Spinal cord (tissue), 9 donors: ENCODE measurements at regions not wholly inside any gene's neighbourhood (a gene's known extent, or its start where the extent isn't known, plus 50 kb on each side); places are given as distances from the start of the nearest gene placed in this dataset.
A peak's percentile ranks its signal among the peaks of the same experiment; 100 is the strongest.

Experiments used
- DNase-seq, 6 donors: peaks; one replicate each; pipeline versions ENCODE4 v3.0.0 to v3.0.0-alpha.2; 2013 to 2015; ENCODE audit warnings: low spot score in 6 of 6, low read depth in 4 of 6
- H3K27ac ChIP-seq: one replicate; pipeline ENCODE4 v1.5.1; 2013; ENCODE audit warnings: low read depth, low read length, control low read depth
- H3K27me3 ChIP-seq: one replicate; pipeline ENCODE4 v1.6.1; 2013; ENCODE audit warnings: low read length; ENCODE audit not compliant: control insufficient read depth, insufficient read depth
- H3K36me3 ChIP-seq: one replicate; pipeline ENCODE4 v1.6.1; 2013; ENCODE audit warnings: low read length; ENCODE audit not compliant: control insufficient read depth, insufficient read depth
- H3K4me1 ChIP-seq: one replicate; pipeline ENCODE4 v1.6.1; 2013; ENCODE audit warnings: low read length; ENCODE audit not compliant: control insufficient read depth, insufficient read depth
- H3K4me3 ChIP-seq: one replicate; pipeline ENCODE4 v1.5.1; 2013; ENCODE audit warnings: low read depth, low read length, control low read depth
- H3K9me3 ChIP-seq: one replicate; pipeline ENCODE4 v1.6.1; 2013; ENCODE audit warnings: low read length; ENCODE audit not compliant: control insufficient read depth, insufficient read depth
- WGBS: methylation state at CpG from one replicate; pipeline ENCODE4 v1.1.5; 2013; ENCODE audit warnings: missing lambda C conversion rate; ENCODE audit not compliant: insufficient coverage; 5-methylcytosine and 5-hydroxymethylcytosine counted together
- donor health status: healthy.

- no peaks in the 10 kb centered on the region for H3K9me3 ChIP-seq
- H3K27me3 ChIP-seq, result no peaks in the 10 kb centered on the region
- H3K36me3 ChIP-seq, result no peaks in the 10 kb centered on the region
- WGBS, result 96% methylated on average over 2 of the region's 3 CpGs
- no peak overlapping the region for H3K4me3 ChIP-seq
- H3K4me1 ChIP-seq, result no peaks in the 10 kb centered on the region
- H3K27ac ChIP-seq, result no peak overlapping the region
- no peak for DNase-seq
Observed at GRCh38 chr12:92551210-92551609, 151.6 kb upstream of the PLEKHG7 start.

GRCh38 chr12:92550661-92551060 lies 152.1 kb upstream of the PLEKHG7 start:
- no peak overlapping the region for H3K27ac ChIP-seq
- no peaks in the 10 kb centered on the region for H3K4me1 ChIP-seq
- no peak overlapping the region for H3K4me3 ChIP-seq
- H3K9me3 ChIP-seq, result no peaks in the 10 kb centered on the region
- H3K27me3 ChIP-seq, result no peaks in the 10 kb centered on the region
- H3K36me3 ChIP-seq, result no peaks in the 10 kb centered on the region
- no peak for DNase-seq

DNA sequence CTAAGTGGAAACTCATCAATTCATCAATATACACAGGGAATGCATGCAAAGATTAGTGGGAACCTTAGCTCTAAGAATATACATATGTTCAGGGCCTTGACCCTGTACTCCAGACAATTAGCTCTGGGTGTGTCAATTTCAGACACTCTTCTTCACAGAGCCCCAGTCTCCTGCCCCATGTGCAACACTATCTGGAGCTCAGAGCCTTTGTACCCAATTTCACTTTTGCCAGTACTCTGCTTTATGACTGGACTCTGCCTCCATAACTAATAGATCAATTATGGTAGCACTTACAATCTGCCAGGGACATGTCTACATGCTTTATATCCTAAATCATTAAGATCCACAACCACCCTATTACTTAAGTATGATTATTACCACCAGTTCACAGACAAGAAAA lies 152.5 kb upstream of the PLEKHG7 start:
- H3K27me3 ChIP-seq, result no peaks in the 10 kb centered on the region
- no peaks in the 10 kb centered on the region for H3K4me1 ChIP-seq
- no peak for DNase-seq
- H3K27ac ChIP-seq, result no peak overlapping the region
- H3K4me3 ChIP-seq, result no peak overlapping the region
- H3K9me3 ChIP-seq, result no peaks in the 10 kb centered on the region
- no peaks in the 10 kb centered on the region for H3K36me3 ChIP-seq

- H3K9me3 ChIP-seq, result no peaks in the 10 kb centered on the region
- H3K4me3 ChIP-seq, result no peak overlapping the region
- H3K27ac ChIP-seq, result no peak overlapping the region
- H3K36me3 ChIP-seq, result no peaks in the 10 kb centered on the region
- DNase-seq, result no peak
- H3K27me3 ChIP-seq, result no peaks in the 10 kb centered on the region
- H3K4me1 ChIP-seq, result no peaks in the 10 kb centered on the region
Observed at GRCh38 chr12:92549516-92549915, 153.3 kb upstream of the PLEKHG7 start.

GRCh38 chr12:92547906-92548305 lies 154.9 kb upstream of the PLEKHG7 start:
- H3K27me3 ChIP-seq, result no peaks in the 10 kb centered on the region
- no peak overlapping the region for H3K27ac ChIP-seq
- H3K4me3 ChIP-seq, result no peak overlapping the region
- DNase-seq, result peak in 1 of 6 donors; percentile 56
- WGBS, result no CpG with 5 or more reads among the region's 2 CpGs
- H3K4me1 ChIP-seq, result no peaks in the 10 kb centered on the region
- H3K9me3 ChIP-seq, result no peaks in the 10 kb centered on the region
- H3K36me3 ChIP-seq, result no peaks in the 10 kb centered on the region

DNA sequence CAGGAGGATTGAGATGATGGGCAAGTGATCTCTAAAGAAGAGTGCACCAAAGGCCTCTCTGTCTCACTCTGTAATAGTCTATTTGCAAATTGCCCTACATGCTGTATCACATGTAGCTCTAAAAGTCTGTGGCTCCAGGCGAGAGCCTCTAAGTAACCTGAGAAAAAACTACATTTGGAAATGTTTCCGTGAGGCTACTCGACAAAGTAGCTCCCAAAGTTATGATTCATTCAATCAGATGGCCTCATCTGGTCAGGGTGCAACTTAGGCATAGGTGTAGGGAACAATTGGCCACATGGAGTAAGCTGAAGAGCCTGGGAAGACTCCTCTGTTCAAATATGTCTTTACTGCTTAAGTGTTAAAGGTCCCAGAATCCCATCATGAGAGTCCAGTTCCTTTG lies 155.4 kb upstream of the PLEKHG7 start:
- Histone ChIP-seq H3K4me1 (no peaks in the 10 kb centered on the region), H3K36me3 (no peaks in the 10 kb centered on the region), H3K4me3 (no peak overlapping the region), H3K27ac (no peak overlapping the region), H3K9me3 (no peaks in the 10 kb centered on the region), H3K27me3 (no peaks in the 10 kb centered on the region)
- no peak for DNase-seq
- 100% methylated on average over 1 of the region's 3 CpGs for WGBS

DNA sequence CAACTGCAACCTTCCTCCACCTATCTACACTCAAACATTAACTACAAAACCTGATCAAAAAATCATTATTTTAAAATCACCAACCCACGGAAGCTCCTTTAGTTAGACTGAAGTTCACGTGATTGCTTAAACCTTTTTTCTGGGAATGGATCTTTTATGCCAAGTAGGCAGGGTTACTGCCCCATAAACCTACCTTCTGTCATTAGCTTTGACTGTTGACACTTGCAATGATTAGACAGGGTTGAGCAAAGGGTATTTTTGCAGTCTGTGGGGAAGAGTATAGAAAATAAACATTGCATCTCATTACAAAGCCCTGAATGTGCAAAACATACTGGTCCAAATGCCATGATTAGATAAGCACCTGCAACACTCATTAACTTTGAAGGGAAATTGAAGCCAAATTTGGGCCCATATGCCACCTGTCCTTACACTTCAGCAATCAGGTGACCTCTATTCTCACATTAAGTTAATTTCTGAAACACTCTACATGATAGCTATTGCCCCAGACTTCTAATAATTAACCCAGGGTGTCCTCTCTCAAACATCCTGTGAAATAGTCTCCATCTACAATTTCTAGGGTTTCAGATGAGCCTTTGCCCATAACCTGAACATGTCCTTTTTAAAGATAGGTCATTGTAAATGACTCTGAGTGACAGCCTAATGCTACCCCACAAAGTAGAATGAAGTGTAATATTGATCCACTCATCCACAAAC lies 156.0 kb upstream of the PLEKHG7 start:
- H3K9me3 ChIP-seq, result no peaks in the 10 kb centered on the region
- no peak for DNase-seq
- WGBS, result 80% methylated on average over 1 of the region's 2 CpGs
- H3K4me1 ChIP-seq, result no peaks in the 10 kb centered on the region
- no peak overlapping the region for H3K4me3 ChIP-seq
- H3K27me3 ChIP-seq, result no peaks in the 10 kb centered on the region
- H3K36me3 ChIP-seq, result no peaks in the 10 kb centered on the region
- no peak overlapping the region for H3K27ac ChIP-seq

DNA sequence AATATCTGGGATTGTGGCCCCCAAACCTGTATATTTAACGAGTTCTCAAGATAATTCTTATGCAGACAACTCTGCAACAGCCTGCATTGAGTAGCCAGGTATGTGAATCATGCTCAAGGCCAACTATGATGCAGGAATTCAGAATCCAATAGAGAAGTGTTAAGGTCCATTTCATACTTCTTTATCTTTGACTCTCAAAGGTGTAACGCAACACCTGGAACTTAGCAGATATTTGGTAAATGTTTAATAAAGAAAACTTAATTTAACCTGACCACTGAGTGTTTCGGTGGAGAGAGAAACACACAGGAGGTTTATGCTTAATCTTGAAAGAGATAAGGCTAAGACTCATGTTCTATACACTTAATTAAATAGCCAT lies 156.5 kb upstream of the PLEKHG7 start:
- DNase-seq, result no peak
- WGBS, result no CpG with 5 or more reads among the region's 3 CpGs

GRCh38 chr12:92544322-92544721 lies 158.5 kb upstream of the PLEKHG7 start:
- DNase-seq, result no peak
- WGBS, result 87% methylated on average over 2 of the region's 6 CpGs
- no peak overlapping the region for H3K4me3 ChIP-seq

More for the DNA sequence above, 156.5 kb upstream of the PLEKHG7 start:
- Histone ChIP-seq H3K27me3 (no peaks in the 10 kb centered on the region), H3K27ac (no peak overlapping the region), H3K4me3 (no peak overlapping the region), H3K9me3 (no peaks in the 10 kb centered on the region), H3K36me3 (no peaks in the 10 kb centered on the region), H3K4me1 (no peaks in the 10 kb centered on the region)

DNA sequence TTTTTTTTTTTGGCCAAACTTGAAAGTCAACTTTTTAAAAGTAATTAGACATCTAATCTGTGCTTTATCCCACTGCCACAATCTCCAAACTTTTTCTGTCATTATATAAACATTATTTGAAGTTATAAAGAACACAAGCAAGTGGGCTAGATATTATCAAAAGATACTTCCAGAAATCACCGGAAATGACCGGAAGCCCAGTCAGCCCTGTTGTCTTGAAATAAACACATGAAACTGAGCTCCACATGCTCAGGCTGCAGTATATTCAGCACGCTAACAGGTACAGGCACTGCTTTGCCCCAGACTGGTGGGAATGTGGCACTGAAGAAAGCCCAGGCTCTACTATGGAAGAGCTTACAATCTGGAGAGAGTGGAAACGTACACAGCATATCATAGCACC lies 158.9 kb upstream of the PLEKHG7 start:
- H3K36me3 ChIP-seq, result no peaks in the 10 kb centered on the region
- H3K27me3 ChIP-seq, result no peaks in the 10 kb centered on the region
- H3K4me3 ChIP-seq, result no peak overlapping the region
- no peaks in the 10 kb centered on the region for H3K9me3 ChIP-seq
- WGBS, result 100% methylated on average over 2 of the region's 4 CpGs
- DNase-seq, result no peak
- peaks cover 5% of the 10 kb centered on the region for H3K4me1 ChIP-seq
- no peak overlapping the region for H3K27ac ChIP-seq

More at GRCh38 chr12:92544322-92544721, 158.5 kb upstream of the PLEKHG7 start:
- Histone ChIP-seq H3K9me3 (no peaks in the 10 kb centered on the region), H3K4me1 (peaks cover 5% of the 10 kb centered on the region), H3K27me3 (no peaks in the 10 kb centered on the region), H3K36me3 (no peaks in the 10 kb centered on the region), H3K27ac (no peak overlapping the region)
